ENCODE measurements at regions not wholly inside any gene's neighbourhood (a gene's known extent, or its start where the extent isn't known, plus 50 kb on each side); places are given as distances from the start of the nearest gene placed in this dataset.

GRCh38 chr6:145254649-145255401 is 480.5 kb downstream of the EPM2A start:
- no peak for DNase-seq
- TF ChIP-seq GATA1 (IDR thresholded peaks at IDR 0.05; ENCODE audit: low read depth, low read length) (no peak), POLR2A (IDR thresholded peaks at IDR 0.05; ENCODE audit: low read length) (no peak)

- no peak for TF ChIP-seq GATA1 (IDR thresholded peaks at IDR 0.05; ENCODE audit: low read depth, low read length)
- TF ChIP-seq POLR2A (IDR thresholded peaks at IDR 0.05; ENCODE audit: low read length) = no peak
Observed at GRCh38 chr6:145257704-145258103, 477.6 kb downstream of the EPM2A start.

GRCh38 chr6:145258122-145258521 is 477.2 kb downstream of the EPM2A start:
- DNase-seq = no peak
- TF ChIP-seq GATA1 (IDR thresholded peaks at IDR 0.05; ENCODE audit: low read depth, low read length) (no peak), POLR2A (IDR thresholded peaks at IDR 0.05; ENCODE audit: low read length) (no peak)

More at GRCh38 chr6:145257704-145258103, 477.6 kb downstream of the EPM2A start:
- DNase-seq = no peak

- DNase-seq = no peak
- TF ChIP-seq POLR2A (IDR thresholded peaks at IDR 0.05; ENCODE audit: low read length) (no peak), GATA1 (IDR thresholded peaks at IDR 0.05; ENCODE audit: low read depth, low read length) (no peak)
Observed at GRCh38 chr6:145260484-145261175, 474.7 kb downstream of the EPM2A start.

DNA sequence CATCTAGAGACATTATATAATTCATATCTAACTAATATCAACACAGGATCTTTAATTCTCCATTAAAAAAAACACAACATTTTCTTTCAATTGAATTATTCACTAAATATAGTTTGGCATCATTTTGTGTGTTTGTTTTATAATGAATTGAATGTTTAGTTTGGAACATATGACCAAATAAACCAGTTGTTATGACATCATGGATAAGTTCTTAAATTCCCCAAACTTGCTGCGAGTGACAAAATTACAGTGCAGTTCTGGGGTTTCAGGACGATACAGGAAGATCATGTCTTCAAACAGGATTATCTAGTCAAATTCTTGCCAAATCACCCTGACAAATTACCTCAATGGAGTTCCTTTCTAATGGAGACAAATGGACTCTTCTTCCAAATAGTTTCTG is 473.6 kb downstream of the EPM2A start:
- DNase-seq = no peak
- no peak for TF ChIP-seq GATA1 (IDR thresholded peaks at IDR 0.05; ENCODE audit: low read depth, low read length)
- no peak for TF ChIP-seq POLR2A (IDR thresholded peaks at IDR 0.05; ENCODE audit: low read length)

GRCh38 chr6:145262771-145263170 is 472.5 kb downstream of the EPM2A start:
- TF ChIP-seq GATA1 (IDR thresholded peaks at IDR 0.05; ENCODE audit: low read depth, low read length) = no peak
- TF ChIP-seq POLR2A (IDR thresholded peaks at IDR 0.05; ENCODE audit: low read length) = no peak
- no peak for DNase-seq

- DNase-seq = no peak
- TF ChIP-seq POLR2A (IDR thresholded peaks at IDR 0.05; ENCODE audit: low read length) (no peak), GATA1 (IDR thresholded peaks at IDR 0.05; ENCODE audit: low read depth, low read length) (no peak)
Observed at GRCh38 chr6:145263778-145264211, 471.5 kb downstream of the EPM2A start.

- DNase-seq = no peak
- no peak for TF ChIP-seq GATA1 (IDR thresholded peaks at IDR 0.05; ENCODE audit: low read depth, low read length)
- TF ChIP-seq POLR2A (IDR thresholded peaks at IDR 0.05; ENCODE audit: low read length) = no peak
Observed at GRCh38 chr6:145266432-145267075, 468.8 kb downstream of the EPM2A start.

DNA sequence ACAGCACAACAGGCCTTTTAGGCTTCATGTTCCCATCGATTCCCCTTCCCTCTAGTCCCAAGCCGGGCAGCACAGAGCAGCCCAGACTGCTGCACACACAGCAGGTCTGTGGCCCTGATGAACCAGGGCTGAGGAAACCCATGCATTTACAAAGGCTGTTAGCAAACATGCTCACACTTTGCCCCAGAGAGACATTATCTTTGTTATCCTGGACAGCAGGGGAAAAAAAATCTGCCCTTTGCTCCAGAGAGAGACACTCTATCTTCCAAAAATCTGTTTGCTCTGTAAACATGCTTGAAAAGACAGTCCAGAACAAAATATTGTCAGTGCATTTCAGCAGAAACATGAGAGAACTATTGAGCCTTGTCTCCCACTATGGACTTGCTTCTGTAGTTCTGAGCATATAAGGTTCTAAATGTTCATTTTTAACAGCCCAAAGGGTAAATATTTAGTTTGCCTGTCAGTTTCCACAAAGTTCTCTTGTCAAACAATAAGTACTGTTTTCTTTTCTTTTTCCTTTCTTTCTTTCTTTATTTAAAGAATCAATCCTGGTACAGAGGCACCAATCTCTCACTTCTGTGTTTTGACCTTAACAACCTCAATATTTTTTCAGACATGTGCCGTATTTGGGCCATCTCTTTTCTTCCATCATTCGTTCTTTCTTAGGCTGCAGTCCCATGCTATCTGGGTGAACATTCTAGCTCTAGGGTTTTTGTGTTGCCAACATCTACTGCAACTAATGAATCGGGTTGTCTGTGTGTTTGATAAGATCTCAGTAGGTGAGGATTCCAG is 468.0 kb downstream of the EPM2A start:
- no peak for TF ChIP-seq POLR2A (IDR thresholded peaks at IDR 0.05; ENCODE audit: low read length)
- no peak for TF ChIP-seq GATA1 (IDR thresholded peaks at IDR 0.05; ENCODE audit: low read depth, low read length)
- DNase-seq = no peak

DNA sequence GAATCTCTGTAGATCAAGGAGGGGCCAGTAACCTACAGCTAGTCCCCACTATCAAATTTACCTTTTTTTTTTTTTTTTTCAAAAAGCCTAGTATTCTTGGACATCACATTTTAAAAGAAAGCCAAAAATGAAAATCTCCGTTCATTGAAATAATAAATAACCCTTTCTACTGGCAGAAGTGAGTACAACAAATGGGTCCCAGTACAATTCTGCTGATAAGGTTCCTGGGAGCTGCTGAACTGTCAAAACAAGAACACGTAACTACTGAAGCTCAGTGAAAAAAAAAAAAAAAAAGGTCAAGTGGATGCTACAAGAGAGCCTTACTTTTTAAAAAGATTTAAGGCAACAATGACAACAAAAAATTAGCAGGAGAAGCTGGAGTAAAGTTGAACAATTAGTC is 464.9 kb downstream of the EPM2A start:
- TF ChIP-seq GATA1 (IDR thresholded peaks at IDR 0.05; ENCODE audit: low read depth, low read length) = no peak
- TF ChIP-seq POLR2A (IDR thresholded peaks at IDR 0.05; ENCODE audit: low read length) = no peak
- DNase-seq = no peak

- no peak for DNase-seq
- no peak for TF ChIP-seq GATA1 (IDR thresholded peaks at IDR 0.05; ENCODE audit: low read depth, low read length)
- TF ChIP-seq POLR2A (IDR thresholded peaks at IDR 0.05; ENCODE audit: low read length) = no peak
Observed at GRCh38 chr6:145271040-145271439, 464.3 kb downstream of the EPM2A start.

- DNase-seq = no peak
- TF ChIP-seq GATA1 (IDR thresholded peaks at IDR 0.05; ENCODE audit: low read depth, low read length) = no peak
- TF ChIP-seq POLR2A (IDR thresholded peaks at IDR 0.05; ENCODE audit: low read length) = no peak
Observed at GRCh38 chr6:145271577-145271976, 463.7 kb downstream of the EPM2A start.

DNA sequence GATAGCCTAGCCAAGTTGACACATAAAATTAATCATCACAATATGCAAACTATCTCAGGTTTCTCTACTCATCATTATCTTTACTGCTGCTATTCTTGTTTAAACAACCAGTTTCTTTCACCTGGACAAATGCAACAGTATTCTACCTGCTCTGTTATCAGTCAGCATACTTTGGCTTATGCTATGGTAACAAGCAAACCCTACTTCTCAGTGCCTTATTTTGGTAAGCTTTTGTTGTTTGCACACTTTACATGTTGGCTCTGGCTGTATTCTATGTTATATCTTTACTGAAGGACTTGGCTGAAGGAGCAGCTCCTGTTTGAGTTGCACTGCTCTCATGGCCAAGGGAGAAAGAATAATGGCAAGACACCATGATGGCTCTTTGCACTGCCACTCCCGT is 463.1 kb downstream of the EPM2A start:
- no peak for DNase-seq
- TF ChIP-seq GATA1 (IDR thresholded peaks at IDR 0.05; ENCODE audit: low read depth, low read length) = no peak
- no peak for TF ChIP-seq POLR2A (IDR thresholded peaks at IDR 0.05; ENCODE audit: low read length)

GRCh38 chr6:145273136-145273535 is 462.2 kb downstream of the EPM2A start:
- DNase-seq = no peak
- TF ChIP-seq GATA1 (IDR thresholded peaks at IDR 0.05; ENCODE audit: low read depth, low read length) (no peak), POLR2A (IDR thresholded peaks at IDR 0.05; ENCODE audit: low read length) (no peak)
